ENCODE measurements at regions not wholly inside any gene's neighbourhood (a gene's known extent, or its start where the extent isn't known, plus 50 kb on each side); places are given as distances from the start of the nearest gene placed in this dataset.
A peak's percentile ranks its signal among the peaks of the same experiment; 100 is the strongest.
"Not testable (repeated sequence)": the region's sequence is repeated elsewhere in the genome, so short reads cannot be mapped to it uniquely, and the experiment has no call there.

DNA sequence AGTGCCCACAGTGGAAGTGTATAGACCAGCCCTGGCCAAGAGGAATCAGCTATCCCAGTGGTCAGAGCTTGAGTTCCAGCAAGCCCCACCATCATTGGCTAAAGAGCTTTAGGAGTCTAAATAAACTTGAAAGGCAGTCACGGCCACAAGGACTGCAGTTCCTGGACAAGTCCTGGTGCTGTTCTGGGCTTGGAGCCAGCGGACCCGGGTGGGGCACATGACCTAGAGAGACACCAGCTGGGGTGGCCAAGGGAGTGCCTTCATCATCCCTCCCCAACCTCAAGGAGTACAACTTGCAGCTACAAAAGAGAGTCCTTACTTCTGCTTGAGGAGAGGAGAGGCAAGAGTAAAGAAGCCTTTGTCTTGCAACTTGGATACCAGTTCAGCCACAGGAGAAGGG lies 439.8 kb upstream of the TMEFF2 start:
- TF ChIP-seq, protein P1, sequence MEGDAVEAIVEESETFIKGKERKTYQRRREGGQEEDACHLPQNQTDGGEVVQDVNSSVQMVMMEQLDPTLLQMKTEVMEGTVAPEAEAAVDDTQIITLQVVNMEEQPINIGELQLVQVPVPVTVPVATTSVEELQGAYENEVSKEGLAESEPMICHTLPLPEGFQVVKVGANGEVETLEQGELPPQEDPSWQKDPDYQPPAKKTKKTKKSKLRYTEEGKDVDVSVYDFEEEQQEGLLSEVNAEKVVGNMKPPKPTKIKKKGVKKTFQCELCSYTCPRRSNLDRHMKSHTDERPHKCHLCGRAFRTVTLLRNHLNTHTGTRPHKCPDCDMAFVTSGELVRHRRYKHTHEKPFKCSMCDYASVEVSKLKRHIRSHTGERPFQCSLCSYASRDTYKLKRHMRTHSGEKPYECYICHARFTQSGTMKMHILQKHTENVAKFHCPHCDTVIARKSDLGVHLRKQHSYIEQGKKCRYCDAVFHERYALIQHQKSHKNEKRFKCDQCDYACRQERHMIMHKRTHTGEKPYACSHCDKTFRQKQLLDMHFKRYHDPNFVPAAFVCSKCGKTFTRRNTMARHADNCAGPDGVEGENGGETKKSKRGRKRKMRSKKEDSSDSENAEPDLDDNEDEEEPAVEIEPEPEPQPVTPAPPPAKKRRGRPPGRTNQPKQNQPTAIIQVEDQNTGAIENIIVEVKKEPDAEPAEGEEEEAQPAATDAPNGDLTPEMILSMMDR (IDR thresholded peaks at IDR 0.05; ENCODE audit: poor library complexity, severe bottlenecking) = no peak
- ATAC-seq (ENCODE audit: low read depth) (no peak), DNase-seq (ENCODE audit: low spot score) (no peak)

DNA sequence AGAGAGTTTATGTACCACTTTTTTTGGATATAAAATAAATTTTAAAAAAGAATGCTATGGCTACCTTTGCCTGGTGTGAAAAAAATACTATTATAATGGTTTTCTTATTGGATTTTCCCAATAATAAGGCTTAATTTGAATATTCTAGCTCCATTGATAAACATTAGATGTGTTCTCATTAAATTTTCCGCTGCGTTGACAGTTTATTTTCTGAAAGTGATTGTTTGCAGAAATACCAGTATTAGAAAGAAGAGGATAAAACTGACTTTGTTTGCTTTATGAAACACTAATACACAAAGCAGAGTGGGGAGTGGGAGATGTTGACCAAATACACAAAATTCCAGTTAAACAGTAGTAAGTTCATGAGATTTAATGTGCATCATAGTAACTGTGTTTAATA lies 433.3 kb upstream of the TMEFF2 start:
- TF ChIP-seq, protein P1 (IDR thresholded peaks at IDR 0.05; ENCODE audit: poor library complexity, severe bottlenecking) = no peak
- ATAC-seq (ENCODE audit: low read depth) (no peak), DNase-seq (ENCODE audit: low spot score) (no peak)
- no peak overlapping the region for H3K27ac ChIP-seq (ENCODE audit: poor library complexity, severe bottlenecking)
- H3K4me3 ChIP-seq (ENCODE audit: severe bottlenecking) = no peak overlapping the region
- H3K9me3 ChIP-seq (ENCODE audit: severe bottlenecking) = no peaks in the 10 kb centered on the region
- no peaks in the 10 kb centered on the region for H3K36me3 ChIP-seq (ENCODE audit: low read depth)
- H3K4me1 ChIP-seq (ENCODE audit: insufficient read depth, poor library complexity, severe bottlenecking) = no peaks in the 10 kb centered on the region
- no peaks in the 10 kb centered on the region for H3K27me3 ChIP-seq (ENCODE audit: insufficient read depth, poor library complexity, severe bottlenecking)

More for the DNA sequence above, 439.8 kb upstream of the TMEFF2 start:
- Histone ChIP-seq H3K36me3 (ENCODE audit: low read depth) (no peaks in the 10 kb centered on the region), H3K4me3 (ENCODE audit: severe bottlenecking) (no peak overlapping the region), H3K27ac (ENCODE audit: poor library complexity, severe bottlenecking) (no peak overlapping the region), H3K9me3 (ENCODE audit: severe bottlenecking) (no peaks in the 10 kb centered on the region), H3K4me1 (ENCODE audit: insufficient read depth, poor library complexity, severe bottlenecking) (no peaks in the 10 kb centered on the region), H3K27me3 (ENCODE audit: insufficient read depth, poor library complexity, severe bottlenecking) (no peaks in the 10 kb centered on the region)

DNA sequence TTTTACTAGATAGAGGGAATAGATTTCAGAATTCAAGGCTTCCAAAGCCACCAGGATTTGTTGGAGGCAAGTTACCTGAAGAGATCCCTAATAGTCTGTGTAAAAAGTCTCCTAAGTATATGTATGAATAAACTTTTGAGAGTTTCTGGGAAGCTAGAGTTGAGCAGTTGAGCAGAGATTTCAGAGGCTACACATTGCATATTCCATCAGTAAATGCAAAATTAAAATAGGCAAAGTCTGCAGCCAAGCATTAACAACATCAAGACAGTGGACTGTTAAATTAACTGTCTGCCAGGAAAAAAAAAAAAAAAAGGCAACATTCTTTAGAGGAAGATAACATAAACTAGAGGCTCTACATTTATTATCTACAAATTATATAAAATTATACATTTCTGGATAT lies 420.4 kb upstream of the TMEFF2 start:
- H3K36me3 ChIP-seq (ENCODE audit: low read depth) = no peaks in the 10 kb centered on the region
- no peak for DNase-seq (ENCODE audit: low spot score)
- no peak overlapping the region for H3K27ac ChIP-seq (ENCODE audit: poor library complexity, severe bottlenecking)
- TF ChIP-seq, protein P1 (IDR thresholded peaks at IDR 0.05; ENCODE audit: poor library complexity, severe bottlenecking) = no peak
- H3K9me3 ChIP-seq (ENCODE audit: severe bottlenecking) = no peaks in the 10 kb centered on the region
- no peak for ATAC-seq (ENCODE audit: low read depth)
- H3K4me3 ChIP-seq (ENCODE audit: severe bottlenecking) = no peak overlapping the region
- H3K4me1 ChIP-seq (ENCODE audit: insufficient read depth, poor library complexity, severe bottlenecking) = no peaks in the 10 kb centered on the region
- H3K27me3 ChIP-seq (ENCODE audit: insufficient read depth, poor library complexity, severe bottlenecking) = no peaks in the 10 kb centered on the region

DNA sequence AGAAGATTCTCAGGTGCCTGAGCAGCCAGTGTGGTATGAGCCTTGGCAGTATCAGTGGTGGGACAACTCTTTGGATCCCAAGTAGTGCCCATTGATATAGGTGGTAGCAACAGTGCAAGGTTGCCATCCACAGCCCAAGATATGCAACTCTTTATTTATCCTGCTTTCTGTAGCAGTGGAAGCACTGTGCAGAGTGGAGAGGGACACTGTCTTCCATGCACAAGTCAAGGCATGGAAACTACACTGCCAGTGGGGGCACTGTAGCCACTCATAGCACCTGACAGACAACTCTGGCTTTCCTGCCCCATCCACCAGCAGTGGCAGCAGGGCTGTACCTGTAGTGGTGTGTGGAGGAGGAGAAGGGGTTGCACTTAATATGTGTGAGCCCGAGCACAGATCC lies 409.6 kb upstream of the TMEFF2 start:
- no peak for DNase-seq (ENCODE audit: low spot score)
- TF ChIP-seq, protein P1 (IDR thresholded peaks at IDR 0.05; ENCODE audit: poor library complexity, severe bottlenecking) = no peak
- H3K4me3 ChIP-seq (ENCODE audit: severe bottlenecking) = no peak overlapping the region
- H3K9me3 ChIP-seq (ENCODE audit: severe bottlenecking) = no peaks in the 10 kb centered on the region
- no peak overlapping the region for H3K27ac ChIP-seq (ENCODE audit: poor library complexity, severe bottlenecking)
- ATAC-seq (ENCODE audit: low read depth) = 0 out of 3 replicates have a peak, but pooled peaks have one; percentile 25
- no peaks in the 10 kb centered on the region for H3K36me3 ChIP-seq (ENCODE audit: low read depth)
- H3K4me1 ChIP-seq (ENCODE audit: insufficient read depth, poor library complexity, severe bottlenecking) = no peaks in the 10 kb centered on the region
- no peaks in the 10 kb centered on the region for H3K27me3 ChIP-seq (ENCODE audit: insufficient read depth, poor library complexity, severe bottlenecking)

DNA sequence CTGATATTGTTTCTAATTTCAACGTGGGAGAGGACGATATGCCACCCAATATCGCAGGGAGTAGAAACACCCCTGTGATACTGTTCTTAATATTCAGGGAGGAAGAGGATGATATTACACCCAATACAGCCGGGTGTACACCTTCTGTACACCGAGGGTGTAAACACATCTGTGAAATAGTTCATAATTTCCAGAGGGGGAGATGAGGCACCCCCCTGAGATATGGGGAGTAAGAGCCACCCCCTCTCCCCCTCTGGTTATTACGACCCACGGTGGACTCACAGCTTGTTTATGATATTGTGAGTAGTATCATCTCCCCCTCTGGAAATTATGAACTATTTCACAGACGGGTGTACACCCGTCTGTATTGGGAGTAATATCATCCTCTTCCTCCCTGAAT lies 403.9 kb upstream of the TMEFF2 start:
- H3K27me3 ChIP-seq (ENCODE audit: insufficient read depth, poor library complexity, severe bottlenecking); DNase-seq (ENCODE audit: low spot score); ATAC-seq (ENCODE audit: low read depth); H3K9me3 ChIP-seq (ENCODE audit: severe bottlenecking); H3K36me3 ChIP-seq (ENCODE audit: low read depth); H3K27ac ChIP-seq (ENCODE audit: poor library complexity, severe bottlenecking); H3K4me1 ChIP-seq (ENCODE audit: insufficient read depth, poor library complexity, severe bottlenecking); H3K4me3 ChIP-seq (ENCODE audit: severe bottlenecking): not testable (repeated sequence)
